ENCODE measurements at regions not wholly inside any gene's neighbourhood (a gene's known extent, or its start where the extent isn't known, plus 50 kb on each side); places are given as distances from the start of the nearest gene placed in this dataset.

GRCh38 chr3:102790747-102791325 lies 356.0 kb downstream of the ZPLD1 start:
- TF ChIP-seq CTCF (IDR thresholded peaks at IDR 0.05) (no peak), POLR2AphosphoS5 (IDR thresholded peaks at IDR 0.05; ENCODE audit: insufficient read depth in 1 of 2, low read depth in 1 of 2) (no peak)
